A673 (cell line): ENCODE measurements at regions not wholly inside any gene's neighbourhood (a gene's known extent, or its start where the extent isn't known, plus 50 kb on each side); places are given as distances from the start of the nearest gene placed in this dataset.

Experiments
- BruUV-seq: library from RNA; stranded (reverse); fragments of 400-500 nt; replicated peaks from 2 replicates; lab custom pipeline; 2021; lab: Mats Ljungman, UMichigan
- CTCF ChIA-PET: fragments of 300-600 bp; sonication (Branson Sonifier 250); formaldehyde crosslinking; loops from one replicate; lab custom pipeline; 2022; ENCODE audit warnings: antibody characterized with exemption; lab: Charles Lee
- POLR2A ChIA-PET: fragments of 300-600 bp; sonication (Branson Sonifier 250); formaldehyde crosslinking; loops from one replicate; lab custom pipeline; 2022; ENCODE audit warnings: antibody characterized with exemption; ENCODE audit not compliant: low non-redundant PET; lab: Charles Lee
- DNase-seq: peaks from one replicate; pipeline ENCODE4 v3.0.0-alpha.2; 2015; ENCODE audit warnings: low spot score
- H3K27ac ChIP-seq: fragments of 200-600 bp; sonication (generic); 2 replicates; pipeline ENCODE4 v1.5.1; 2016; ENCODE audit warnings: mixed run types, low read depth, mild to moderate bottlenecking, mixed read lengths, antibody characterized with exemption, low read length; ENCODE audit not compliant: poor library complexity, severe bottlenecking
- H3K27me3 ChIP-seq: fragments of 200-600 bp; sonication (generic); replicated peaks from 2 replicates; pipeline ENCODE4 v1.6.1; 2017; ENCODE audit warnings: mixed run types, low read depth, mild to moderate bottlenecking, mixed read lengths, antibody characterized with exemption, low read length; ENCODE audit not compliant: insufficient read depth, poor library complexity
- H3K36me3 ChIP-seq: fragments of 200-600 bp; sonication (generic); 2 replicates; pipeline ENCODE4 v1.6.1; 2016; ENCODE audit warnings: mixed run types, mild to moderate bottlenecking, mixed read lengths, antibody characterized with exemption, low read length; ENCODE audit not compliant: insufficient read depth, poor library complexity, severe bottlenecking
- H3K4me1 ChIP-seq: fragments of 200-600 bp; sonication (generic); 2 replicates; pipeline ENCODE4 v1.6.1; 2017; ENCODE audit warnings: mixed run types, mild to moderate bottlenecking, mixed read lengths, antibody characterized with exemption, low read length; ENCODE audit not compliant: insufficient read depth, poor library complexity, severe bottlenecking
- H3K4me3 ChIP-seq: fragments of 200-600 bp; sonication (generic); 2 replicates; pipeline ENCODE4 v1.5.1; 2016; ENCODE audit warnings: low read depth, mixed run types, mild to moderate bottlenecking, mixed read lengths, low read length; ENCODE audit not compliant: poor library complexity, severe bottlenecking
- H3K9me3 ChIP-seq: fragments of 200-600 bp; sonication (generic); 2 replicates; pipeline ENCODE4 v1.6.1; 2016; ENCODE audit warnings: mixed run types, low read depth, mild to moderate bottlenecking, mixed read lengths, antibody characterized with exemption, low read length; ENCODE audit not compliant: poor library complexity, severe bottlenecking
- EZH2 ChIP-seq: fragments of 200-600 bp; sonication (generic); IDR thresholded peaks from 2 replicates; pipeline ENCODE4 v1.6.1; 2017; ENCODE audit warnings: borderline replicate concordance, low read depth, mild to moderate bottlenecking, mixed read lengths, antibody characterized with exemption, low read length; ENCODE audit not compliant: poor library complexity, severe bottlenecking
- intact Hi-C: fragments of 100-400 bp; cut with micrococcal nuclease; formaldehyde crosslinking; loops from one replicate; pipeline ENCODE4 v1.10.0; 2022; ENCODE audit not compliant: unreplicated experiment
- TF ChIP-seq, protein P1 (sequence below): fragments of 300-800, 200-600 bp; sonication (generic); conservative IDR thresholded peaks from 2 replicates; pipeline ENCODE4 v1.5.1; 2017; ENCODE audit warnings: low read depth, mild to moderate bottlenecking, antibody characterized with exemption, low read length, moderate library complexity, mixed read lengths

DNA sequence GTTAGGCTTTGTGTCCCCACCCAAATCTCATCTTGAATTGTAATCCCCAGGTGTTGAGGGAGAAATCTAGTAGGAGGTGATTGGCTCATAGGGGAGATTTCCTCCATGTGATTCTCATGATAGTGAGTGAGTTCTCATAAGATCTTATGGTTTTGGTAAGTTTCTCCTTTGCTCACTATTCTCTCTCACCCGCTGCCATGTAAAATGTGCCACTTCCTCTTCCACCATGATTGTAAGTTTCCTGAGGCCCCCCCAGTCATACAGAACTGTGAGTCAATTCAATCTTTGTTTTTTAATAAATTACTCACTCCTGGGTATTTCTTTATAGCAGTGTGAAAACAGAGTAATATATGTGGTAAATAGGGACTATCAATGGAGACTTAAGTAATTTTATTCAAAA is 434.5 kb upstream of the OLFM3 start:
- intact Hi-C loops, result loop anchor here (10.0 kb wide), 1 partner anchor 1126 kb away; no protein-coding TSS in a partner anchor
- Histone ChIP-seq H3K27me3 (no peaks in the 10 kb centered on the region), H3K36me3 (no peaks in the 10 kb centered on the region), H3K4me3 (no peak overlapping the region), H3K4me1 (no peaks in the 10 kb centered on the region), H3K27ac (no peak overlapping the region), H3K9me3 (no peaks in the 10 kb centered on the region)
- TF ChIP-seq EZH2, result no peak
- TF ChIP-seq, protein P1, sequence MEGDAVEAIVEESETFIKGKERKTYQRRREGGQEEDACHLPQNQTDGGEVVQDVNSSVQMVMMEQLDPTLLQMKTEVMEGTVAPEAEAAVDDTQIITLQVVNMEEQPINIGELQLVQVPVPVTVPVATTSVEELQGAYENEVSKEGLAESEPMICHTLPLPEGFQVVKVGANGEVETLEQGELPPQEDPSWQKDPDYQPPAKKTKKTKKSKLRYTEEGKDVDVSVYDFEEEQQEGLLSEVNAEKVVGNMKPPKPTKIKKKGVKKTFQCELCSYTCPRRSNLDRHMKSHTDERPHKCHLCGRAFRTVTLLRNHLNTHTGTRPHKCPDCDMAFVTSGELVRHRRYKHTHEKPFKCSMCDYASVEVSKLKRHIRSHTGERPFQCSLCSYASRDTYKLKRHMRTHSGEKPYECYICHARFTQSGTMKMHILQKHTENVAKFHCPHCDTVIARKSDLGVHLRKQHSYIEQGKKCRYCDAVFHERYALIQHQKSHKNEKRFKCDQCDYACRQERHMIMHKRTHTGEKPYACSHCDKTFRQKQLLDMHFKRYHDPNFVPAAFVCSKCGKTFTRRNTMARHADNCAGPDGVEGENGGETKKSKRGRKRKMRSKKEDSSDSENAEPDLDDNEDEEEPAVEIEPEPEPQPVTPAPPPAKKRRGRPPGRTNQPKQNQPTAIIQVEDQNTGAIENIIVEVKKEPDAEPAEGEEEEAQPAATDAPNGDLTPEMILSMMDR, result no peak
- ChIA-PET CTCF (no interaction called here), POLR2A (no interaction called here)
- DNase-seq, result no peak
- BruUV-seq, result no TSS peak

DNA sequence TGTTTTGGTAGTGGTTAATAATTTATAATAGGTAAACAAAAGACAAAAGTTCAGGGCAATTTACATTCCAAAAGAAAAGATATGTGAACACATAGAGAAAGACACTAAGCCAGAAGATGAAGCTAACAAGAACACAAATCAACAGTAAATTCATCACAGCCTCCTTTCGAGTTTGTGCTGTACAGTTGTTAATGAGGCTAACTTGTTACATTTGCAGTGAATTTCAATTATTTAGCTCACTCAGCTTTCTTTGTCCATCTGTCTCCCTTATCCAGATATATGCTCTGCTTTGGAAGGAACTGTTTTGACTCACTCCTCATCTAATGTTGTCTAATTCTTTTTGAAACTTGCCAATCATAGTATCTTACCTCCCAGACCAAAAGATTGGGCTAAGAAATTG is 423.3 kb upstream of the OLFM3 start:
- Histone ChIP-seq H3K27ac (no peak overlapping the region), H3K27me3 (no peaks in the 10 kb centered on the region), H3K4me3 (no peak overlapping the region), H3K36me3 (no peaks in the 10 kb centered on the region), H3K9me3 (no peaks in the 10 kb centered on the region), H3K4me1 (no peaks in the 10 kb centered on the region)
- no peak for DNase-seq
- no peak for TF ChIP-seq EZH2
- TF ChIP-seq, protein P1, result no peak
- CTCF ChIA-PET, result no interaction called here
- POLR2A ChIA-PET, result no interaction called here
- no TSS peak for BruUV-seq
- intact Hi-C loops, result no loop called here
